HepG2 (cell line): ENCODE measurements at regions not wholly inside any gene's neighbourhood (a gene's known extent, or its start where the extent isn't known, plus 50 kb on each side); places are given as distances from the start of the nearest gene placed in this dataset.

Experiments used
- ATAC-seq: fragments of 200-7000 bp; cut with Tn5 transposase; 3 replicates; pipeline ENCODE4 v1.9.1; 2020; ENCODE audit warnings: mild to moderate bottlenecking, moderate library complexity
- BruUV-seq: library from RNA; stranded (reverse); fragments of 400-500 nt; replicated peaks from 2 replicates; lab custom pipeline; 2021; lab: Mats Ljungman, UMichigan
- CTCF ChIA-PET: fragments of 300-600 bp; formaldehyde crosslinking; extraction: SDS; loops from one replicate; lab custom pipeline; 2021; ENCODE audit warnings: low total read pairs, inconsistent platforms, low intra/inter-chr PET ratio; lab: Yijun Ruan, JAX
- POLR2A ChIA-PET: fragments of 350-600 bp; sonication (Branson Sonifier 250); formaldehyde crosslinking; loops from one replicate; lab custom pipeline; 2020; ENCODE audit warnings: antibody characterized with exemption, inconsistent platforms; lab: Yijun Ruan, JAX
- DNase-seq: peaks from one replicate; pipeline ENCODE4 v3.0.0-alpha.2; 2015; ENCODE audit warnings: low spot score
- FAIRE-seq: peaks from 3 replicates; lab custom pipeline; 2011; peaks lifted over from hg19 to GRCh38; lab: Jason Lieb, UNC
- H2AFZ ChIP-seq: one replicate; pipeline ENCODE4 v1.6.1; 2011; ENCODE audit warnings: low read length, inconsistent platforms
- H3K27ac ChIP-seq: fragments of 300-600 bp; 3 replicates; pipeline ENCODE4 v1.8.0; 2011; ENCODE audit warnings: mixed run types, mild to moderate bottlenecking, mixed read lengths, low read length, inconsistent platforms; ENCODE audit not compliant: insufficient read depth; ENCODE audit errors: extremely low read length
- H3K27me3 ChIP-seq, 2 experiments: fragments of 200-600 bp in 1 of 2; 2 replicates in 1 of 2; 3 replicates in 1 of 2; pipeline versions ENCODE4 v1.6.0 to v1.8.0; 2011; ENCODE audit warnings: low read length in 2 of 2, mild to moderate bottlenecking in 2 of 2, moderate library complexity in 2 of 2, inconsistent platforms in 1 of 2; ENCODE audit not compliant: insufficient read depth in 2 of 2, control insufficient read depth in 1 of 2
- H3K36me3 ChIP-seq, 2 experiments: fragments of 200-600 bp in 1 of 2; replicated peaks in 1 of 2; 2 replicates in 1 of 2; 3 replicates in 1 of 2; pipeline versions ENCODE4 v1.5.1 to v1.8.0; 2011; ENCODE audit warnings: low read length in 2 of 2, inconsistent platforms in 1 of 2; ENCODE audit not compliant: insufficient read depth in 2 of 2, control insufficient read depth in 1 of 2
- H3K4me1 ChIP-seq: 2 replicates; pipeline ENCODE4 v1.5.1; 2012; ENCODE audit warnings: low read length, inconsistent platforms; ENCODE audit not compliant: insufficient read depth
- H3K4me2 ChIP-seq: 2 replicates; pipeline ENCODE4 v1.6.0; 2011; ENCODE audit warnings: low read depth, low read length, inconsistent platforms
- H3K4me3 ChIP-seq, 3 experiments: fragments of 200-600 bp in 1 of 3; sonication (generic), shearing (Covaris generic) in 1 of 3; replicated peaks in 1 of 3; 2 replicates each; pipeline ENCODE4 v1.5.1; 2011 to 2016; ENCODE audit warnings: low read length in 3 of 3, inconsistent platforms in 2 of 3, low read depth in 2 of 3, mild to moderate bottlenecking in 2 of 3, control low read depth in 1 of 3, mixed read lengths in 1 of 3; ENCODE audit not compliant: insufficient read depth in 1 of 3
- H3K79me2 ChIP-seq: one replicate; pipeline ENCODE4 v1.6.1; 2011; ENCODE audit warnings: low read length, inconsistent platforms; ENCODE audit not compliant: insufficient read depth
- H3K9ac ChIP-seq: 2 replicates; pipeline ENCODE4 v1.6.0; 2011; ENCODE audit warnings: mild to moderate bottlenecking, low read depth, low read length, inconsistent platforms; ENCODE audit not compliant: insufficient read depth
- H3K9me3 ChIP-seq: 2 replicates; pipeline ENCODE4 v1.5.1; 2012; ENCODE audit warnings: mild to moderate bottlenecking, low read length
- H4K20me1 ChIP-seq: 2 replicates; pipeline ENCODE4 v1.6.0; 2011; ENCODE audit warnings: inconsistent platforms, mild to moderate bottlenecking, low read length, moderate library complexity; ENCODE audit not compliant: insufficient read depth
- CAMTA2 ChIP-seq: sonication (generic); formaldehyde crosslinking; IDR thresholded peaks from 2 replicates; pipeline ENCODE4 v1.4.0; 2020; ENCODE audit warnings: mild to moderate bottlenecking, missing genetic modification reagents, borderline replicate concordance
- EP300 ChIP-seq, 3 experiments: sonication (generic) in 1 of 3; formaldehyde crosslinking in 1 of 3; IDR thresholded peaks; 2 replicates each; pipeline versions ENCODE4 v1.5.1 to v1.6.1; 2011 to 2020; ENCODE audit warnings: low read depth in 2 of 3, low read length in 2 of 3, borderline replicate concordance in 1 of 3, improper control_type of control experiment in 1 of 3, mild to moderate bottlenecking in 1 of 3, missing genetic modification reagents in 1 of 3, moderate library complexity in 1 of 3
- FUBP1 ChIP-seq: sonication (generic); formaldehyde crosslinking; IDR thresholded peaks from 2 replicates; pipeline ENCODE4 v1.5.1; 2020; ENCODE audit warnings: missing genetic modification reagents, mild to moderate bottlenecking, borderline replicate concordance
- MLLT10 ChIP-seq: sonication (generic); formaldehyde crosslinking; IDR thresholded peaks from 2 replicates; pipeline ENCODE4 v1.4.0; 2020; ENCODE audit warnings: missing genetic modification reagents
- ZBTB33 ChIP-seq: sonication (generic); formaldehyde crosslinking; IDR thresholded peaks from 2 replicates; pipeline ENCODE4 v1.4.0; 2020; ENCODE audit warnings: missing genetic modification reagents
- ZBTB4 ChIP-seq: sonication (generic); formaldehyde crosslinking; IDR thresholded peaks from 2 replicates; pipeline ENCODE4 v1.4.0; 2020; ENCODE audit warnings: missing genetic modification reagents, mild to moderate bottlenecking, borderline replicate concordance
- ZNF296 ChIP-seq: sonication (generic); formaldehyde crosslinking; conservative IDR thresholded peaks from 2 replicates; pipeline ENCODE4 v1.5.0; 2020; ENCODE audit warnings: mild to moderate bottlenecking, missing genetic modification reagents
- ZNF841 ChIP-seq: sonication (generic); formaldehyde crosslinking; IDR thresholded peaks from 2 replicates; pipeline ENCODE4 v1.8.1; 2023; ENCODE audit warnings: missing genetic modification reagents, borderline replicate concordance
- WGBS: methylation state at CpG from one replicate; pipeline ENCODE4 v1.1.6; 2017; ENCODE audit warnings: low lambda C conversion rate; 5-methylcytosine and 5-hydroxymethylcytosine counted together
- in situ Hi-C: cut with HindIII; loops from 2 replicates; pipeline ENCODE4 v1.10.0; 2017; ENCODE audit warnings: low pct_unique_long_range_greater_than_20kb; ENCODE audit not compliant: extremely low pct_ligation_motif_present
- intact Hi-C: fragments of 100-400 bp; cut with micrococcal nuclease; formaldehyde crosslinking; loops from one replicate; pipeline ENCODE4 v1.10.0; 2022; ENCODE audit not compliant: unreplicated experiment

- CTCF ChIA-PET, result no interaction called here
- intact Hi-C loops (no loop called here), in situ Hi-C loops (no loop called here)
Measured at GRCh38 chr9:11828201-11828600, 865.0 kb upstream of the TYRP1 start.

GRCh38 chr9:11833056-11833455 lies 860.1 kb upstream of the TYRP1 start:
- H3K79me2 ChIP-seq, result no peaks in the 10 kb centered on the region
- FAIRE-seq, result no peak
- in situ Hi-C loops (no loop called here), intact Hi-C loops (no loop called here)
- TF ChIP-seq ZBTB4 (CRISPR knock-in tag) (no peak), ZNF841 (CRISPR knock-in tag) (no peak), ZBTB33 (no peak), ZNF296 (CRISPR knock-in tag) (no peak), CAMTA2 (no peak), EP300 (IDR thresholded peaks at IDR 0.05; ENCODE audit: low read depth in 2 of 2, low read length in 2 of 2) (no peak), EP300 (CRISPR knock-in tag; IDR thresholded peaks at IDR 0.05; ENCODE audit: borderline replicate concordance) (no peak)
- H3K4me3 ChIP-seq, result no peak overlapping the region
- H4K20me1 ChIP-seq, result no peaks in the 10 kb centered on the region
- ChIA-PET CTCF (no interaction called here), POLR2A (no interaction called here)
- no peak overlapping the region for H3K9ac ChIP-seq
- H2AFZ ChIP-seq, result no peak overlapping the region
- BruUV-seq, result no TSS peak
- H3K27ac ChIP-seq, result no peak overlapping the region
- peaks cover 69% of the 10 kb centered on the region for H3K9me3 ChIP-seq
- no peaks in the 10 kb centered on the region for H3K36me3 ChIP-seq
- 0% methylated on average over 2 of the region's 2 CpGs for WGBS
- no peaks in the 10 kb centered on the region for H3K27me3 ChIP-seq
- ATAC-seq, result no peak
- DNase-seq, result no peak
- H3K4me2 ChIP-seq, result no peak overlapping the region
- H3K4me1 ChIP-seq, result no peaks in the 10 kb centered on the region

More at GRCh38 chr9:11828201-11828600, 865.0 kb upstream of the TYRP1 start:
- POLR2A ChIA-PET, result no interaction called here
- DNase-seq (no peak), FAIRE-seq (no peak), ATAC-seq (no peak)
- Histone ChIP-seq H3K27me3 (no peaks in the 10 kb centered on the region), H3K9me3 (peaks cover 57% of the 10 kb centered on the region), H3K27ac (no peak overlapping the region), H3K4me2 (no peak overlapping the region), H3K4me1 (no peaks in the 10 kb centered on the region), H3K79me2 (no peaks in the 10 kb centered on the region), H3K36me3 (no peaks in the 10 kb centered on the region), H2AFZ (no peak overlapping the region), H3K9ac (no peak overlapping the region), H4K20me1 (no peaks in the 10 kb centered on the region), H3K4me3 (no peak overlapping the region)
- no TSS peak for BruUV-seq
- WGBS, result 39% methylated on average over 3 of the region's 3 CpGs
- TF ChIP-seq MLLT10 (CRISPR knock-in tag) (no peak), FUBP1 (CRISPR knock-in tag) (no peak)
